Kidney (tissue), 13 donors: ENCODE measurements at regions not wholly inside any gene's neighbourhood (a gene's known extent, or its start where the extent isn't known, plus 50 kb on each side); places are given as distances from the start of the nearest gene placed in this dataset.

ENCODE experiments used
- DNase-seq, 5 donors: peaks; one replicate each; pipeline ENCODE4 v3.0.0-alpha.2; 2013 to 2020
- FAIRE-seq: peaks from 2 replicates; lab custom pipeline; 2012; peaks lifted over from hg19 to GRCh38; lab: Jason Lieb, UNC
- H3K27ac ChIP-seq, 2 donors: one replicate each; pipeline ENCODE4 v1.7.0; 2013; ENCODE audit warnings: low read depth in 2 of 2, low read length in 2 of 2, inconsistent platforms in 1 of 2
- H3K27me3 ChIP-seq: one replicate; pipeline ENCODE4 v1.7.1; 2013; ENCODE audit warnings: low read length, inconsistent platforms; ENCODE audit not compliant: control insufficient read depth, insufficient read depth
- H3K36me3 ChIP-seq, 3 donors: one replicate each; pipeline versions ENCODE4 v1.7.0 to v1.7.1; 2013; ENCODE audit warnings: low read length in 3 of 3, control low read depth in 1 of 3, inconsistent platforms in 1 of 3; ENCODE audit not compliant: insufficient read depth in 3 of 3, control insufficient read depth in 2 of 3
- H3K4me1 ChIP-seq, 3 donors: one replicate each; pipeline versions ENCODE4 v1.7.0 to v1.7.1; 2013; ENCODE audit warnings: low read length in 3 of 3, inconsistent platforms in 1 of 3, low read depth in 1 of 3; ENCODE audit not compliant: control insufficient read depth in 2 of 3, insufficient read depth in 2 of 3
- H3K4me3 ChIP-seq, 3 donors: one replicate each; pipeline versions ENCODE4 v1.7.0 to v1.8.1; 2013; ENCODE audit warnings: low read length in 3 of 3, control low read depth in 1 of 3, inconsistent platforms in 1 of 3
- H3K9ac ChIP-seq, 3 donors: one replicate each; pipeline versions ENCODE4 v1.7.0 to v1.7.1; 2013; ENCODE audit warnings: low read length in 3 of 3, control low read depth in 1 of 3, inconsistent platforms in 1 of 3
- H3K9me3 ChIP-seq, 3 donors: one replicate each; pipeline versions ENCODE4 v1.7.0 to v1.7.1; 2013; ENCODE audit warnings: low read length in 3 of 3, control low read depth in 1 of 3, inconsistent platforms in 1 of 3; ENCODE audit not compliant: control insufficient read depth in 2 of 3, insufficient read depth in 1 of 3
- intact Hi-C: fragments of 100-400 bp; cut with DNase I; formaldehyde crosslinking; loops from one replicate; pipeline ENCODE4 v1.11.1; 2022
- TF ChIP-seq, protein P1 (sequence below): IDR thresholded peaks from 3 replicates; pipeline ENCODE4 v1.5.1; 2012; ENCODE audit warnings: mild to moderate bottlenecking, moderate library complexity, borderline replicate concordance; ENCODE audit not compliant: insufficient read depth; ENCODE audit errors: extremely low read depth
- donor health status: control.
- donor health status: control.
- donor health status: control.
- donor health status: control.
- donor health status: control.
- donor health status: DM: yes; HTN: yes; CAD: no.
- donor health status: Normal renal cell carcinoma (clear cell type).

GRCh38 chr1:30356839-30357238, 366.5 kb downstream of the MATN1 start:
- H3K27ac ChIP-seq: no peak overlapping the region
- no peak for FAIRE-seq
- H3K36me3 ChIP-seq: no peaks in the 10 kb centered on the region
- no peaks in the 10 kb centered on the region for H3K27me3 ChIP-seq
- intact Hi-C loops: no loop called here
- H3K4me1 ChIP-seq: no peaks in the 10 kb centered on the region
- TF ChIP-seq, protein P1, sequence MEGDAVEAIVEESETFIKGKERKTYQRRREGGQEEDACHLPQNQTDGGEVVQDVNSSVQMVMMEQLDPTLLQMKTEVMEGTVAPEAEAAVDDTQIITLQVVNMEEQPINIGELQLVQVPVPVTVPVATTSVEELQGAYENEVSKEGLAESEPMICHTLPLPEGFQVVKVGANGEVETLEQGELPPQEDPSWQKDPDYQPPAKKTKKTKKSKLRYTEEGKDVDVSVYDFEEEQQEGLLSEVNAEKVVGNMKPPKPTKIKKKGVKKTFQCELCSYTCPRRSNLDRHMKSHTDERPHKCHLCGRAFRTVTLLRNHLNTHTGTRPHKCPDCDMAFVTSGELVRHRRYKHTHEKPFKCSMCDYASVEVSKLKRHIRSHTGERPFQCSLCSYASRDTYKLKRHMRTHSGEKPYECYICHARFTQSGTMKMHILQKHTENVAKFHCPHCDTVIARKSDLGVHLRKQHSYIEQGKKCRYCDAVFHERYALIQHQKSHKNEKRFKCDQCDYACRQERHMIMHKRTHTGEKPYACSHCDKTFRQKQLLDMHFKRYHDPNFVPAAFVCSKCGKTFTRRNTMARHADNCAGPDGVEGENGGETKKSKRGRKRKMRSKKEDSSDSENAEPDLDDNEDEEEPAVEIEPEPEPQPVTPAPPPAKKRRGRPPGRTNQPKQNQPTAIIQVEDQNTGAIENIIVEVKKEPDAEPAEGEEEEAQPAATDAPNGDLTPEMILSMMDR: no peak
- H3K9ac ChIP-seq: no peak overlapping the region
- no peak overlapping the region for H3K4me3 ChIP-seq
- no peak for DNase-seq
- H3K9me3 ChIP-seq: no peaks in the 10 kb centered on the region

DNA sequence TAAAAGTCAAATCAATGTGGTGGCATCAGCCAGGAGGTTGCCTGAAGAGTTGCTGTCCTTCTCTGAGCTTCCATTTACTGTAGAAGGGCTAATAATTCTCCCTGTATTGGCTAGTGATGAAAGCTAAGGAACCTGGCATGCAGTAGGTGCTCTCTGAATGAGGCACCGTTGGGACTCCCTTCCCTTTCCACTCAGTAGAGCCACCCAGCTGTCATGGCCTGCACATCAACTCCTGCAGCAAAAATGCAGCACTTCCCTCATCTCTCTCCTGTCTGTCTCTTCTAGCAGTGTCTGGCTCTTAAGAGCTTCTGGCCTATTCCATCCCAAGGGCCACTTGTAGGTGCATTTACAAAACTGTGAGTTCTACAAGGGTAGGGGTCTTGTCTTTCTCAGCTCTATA, 369.0 kb downstream of the MATN1 start:
- intact Hi-C loops: no loop called here
- TF ChIP-seq, protein P1: no peak
- Histone ChIP-seq H3K27me3 (no peaks in the 10 kb centered on the region), H3K4me3 (no peak overlapping the region), H3K9ac (no peak overlapping the region), H3K9me3 (no peaks in the 10 kb centered on the region), H3K27ac (no peak overlapping the region), H3K36me3 (no peaks in the 10 kb centered on the region), H3K4me1 (no peaks in the 10 kb centered on the region)
- no peak for FAIRE-seq
- DNase-seq: no peak

GRCh38 chr1:30353637-30354036, 369.7 kb downstream of the MATN1 start:
- Histone ChIP-seq H3K4me1 (no peaks in the 10 kb centered on the region), H3K9ac (no peak overlapping the region), H3K9me3 (no peaks in the 10 kb centered on the region), H3K4me3 (no peak overlapping the region), H3K27me3 (no peaks in the 10 kb centered on the region), H3K36me3 (no peaks in the 10 kb centered on the region), H3K27ac (no peak overlapping the region)
- FAIRE-seq: no peak
- DNase-seq: no peak
- intact Hi-C loops: no loop called here
- TF ChIP-seq, protein P1: no peak

GRCh38 chr1:30348147-30348546, 375.2 kb downstream of the MATN1 start:
- Histone ChIP-seq H3K9ac (no peak overlapping the region), H3K9me3 (peaks cover 0 to 6% (median 0%) of the 10 kb centered on the region in 3 donors), H3K27ac (no peak overlapping the region), H3K4me1 (no peaks in the 10 kb centered on the region), H3K27me3 (no peaks in the 10 kb centered on the region), H3K36me3 (no peaks in the 10 kb centered on the region), H3K4me3 (no peak overlapping the region)
- TF ChIP-seq, protein P1: no peak
- DNase-seq: no peak
- no peak for FAIRE-seq
- intact Hi-C loops: no loop called here
